ENCODE measurements at regions not wholly inside any gene's neighbourhood (a gene's known extent, or its start where the extent isn't known, plus 50 kb on each side); places are given as distances from the start of the nearest gene placed in this dataset.

DNA sequence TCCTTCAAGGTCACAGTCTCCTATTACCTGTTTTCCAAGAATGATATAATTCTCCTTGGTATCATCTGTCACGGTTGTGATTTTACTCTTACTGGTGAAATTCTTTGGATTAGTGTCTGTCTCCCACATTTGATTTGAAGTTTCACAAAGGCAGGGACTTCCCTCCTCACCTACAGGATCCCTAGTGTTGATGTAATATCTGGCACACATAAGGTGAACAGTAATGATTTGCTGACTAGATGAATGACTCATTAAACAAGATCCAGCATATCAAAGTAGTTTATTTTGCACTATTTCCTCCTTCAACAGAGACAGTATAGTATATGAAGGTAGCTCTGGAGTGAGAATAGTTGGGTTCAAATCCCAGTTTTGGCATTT lies 135.3 kb upstream of the IL1RAPL2 start:
- Mint-ChIP-seq H3K27ac (no peak overlapping the region), H3K36me3 (no peaks in the 10 kb centered on the region), H3K4me1 (peaks cover 5% of the 10 kb centered on the region), H3K4me3 (no peak overlapping the region), H3K27me3 (ENCODE audit: low read depth) (no peaks in the 10 kb centered on the region), H3K9me3 (no peaks in the 10 kb centered on the region)
- POLR2A ChIA-PET, result no interaction called here
- ATAC-seq, result no peak
- CTCF ChIA-PET, result no interaction called here
- no peak for TF ChIP-seq TCF7 (CRISPR knock-in tag; IDR thresholded peaks at IDR 0.05; ENCODE audit: low read depth)
- no peak for TF ChIP-seq ZNF232 (CRISPR knock-in tag; IDR thresholded peaks at IDR 0.05)
- no peak for TF ChIP-seq CBFB (CRISPR knock-in tag; IDR thresholded peaks at IDR 0.05; ENCODE audit: low read depth)
- TF ChIP-seq, protein P1, sequence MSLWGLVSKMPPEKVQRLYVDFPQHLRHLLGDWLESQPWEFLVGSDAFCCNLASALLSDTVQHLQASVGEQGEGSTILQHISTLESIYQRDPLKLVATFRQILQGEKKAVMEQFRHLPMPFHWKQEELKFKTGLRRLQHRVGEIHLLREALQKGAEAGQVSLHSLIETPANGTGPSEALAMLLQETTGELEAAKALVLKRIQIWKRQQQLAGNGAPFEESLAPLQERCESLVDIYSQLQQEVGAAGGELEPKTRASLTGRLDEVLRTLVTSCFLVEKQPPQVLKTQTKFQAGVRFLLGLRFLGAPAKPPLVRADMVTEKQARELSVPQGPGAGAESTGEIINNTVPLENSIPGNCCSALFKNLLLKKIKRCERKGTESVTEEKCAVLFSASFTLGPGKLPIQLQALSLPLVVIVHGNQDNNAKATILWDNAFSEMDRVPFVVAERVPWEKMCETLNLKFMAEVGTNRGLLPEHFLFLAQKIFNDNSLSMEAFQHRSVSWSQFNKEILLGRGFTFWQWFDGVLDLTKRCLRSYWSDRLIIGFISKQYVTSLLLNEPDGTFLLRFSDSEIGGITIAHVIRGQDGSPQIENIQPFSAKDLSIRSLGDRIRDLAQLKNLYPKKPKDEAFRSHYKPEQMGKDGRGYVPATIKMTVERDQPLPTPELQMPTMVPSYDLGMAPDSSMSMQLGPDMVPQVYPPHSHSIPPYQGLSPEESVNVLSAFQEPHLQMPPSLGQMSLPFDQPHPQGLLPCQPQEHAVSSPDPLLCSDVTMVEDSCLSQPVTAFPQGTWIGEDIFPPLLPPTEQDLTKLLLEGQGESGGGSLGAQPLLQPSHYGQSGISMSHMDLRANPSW (CRISPR knock-in tag; conservative IDR thresholded peaks at IDR 0.05; ENCODE audit: low read depth), result no peak
- TF ChIP-seq MXD4 (CRISPR knock-in tag; IDR thresholded peaks at IDR 0.05; ENCODE audit: borderline replicate concordance), result no peak
- no peak for TF ChIP-seq GTF2I (CRISPR knock-in tag; conservative IDR thresholded peaks at IDR 0.05)
- TF ChIP-seq, protein P2, sequence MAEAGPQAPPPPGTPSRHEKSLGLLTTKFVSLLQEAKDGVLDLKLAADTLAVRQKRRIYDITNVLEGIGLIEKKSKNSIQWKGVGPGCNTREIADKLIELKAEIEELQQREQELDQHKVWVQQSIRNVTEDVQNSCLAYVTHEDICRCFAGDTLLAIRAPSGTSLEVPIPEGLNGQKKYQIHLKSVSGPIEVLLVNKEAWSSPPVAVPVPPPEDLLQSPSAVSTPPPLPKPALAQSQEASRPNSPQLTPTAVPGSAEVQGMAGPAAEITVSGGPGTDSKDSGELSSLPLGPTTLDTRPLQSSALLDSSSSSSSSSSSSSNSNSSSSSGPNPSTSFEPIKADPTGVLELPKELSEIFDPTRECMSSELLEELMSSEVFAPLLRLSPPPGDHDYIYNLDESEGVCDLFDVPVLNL (CRISPR knock-in tag; IDR thresholded peaks at IDR 0.05; ENCODE audit: borderline replicate concordance, low read depth), result no peak
- TF ChIP-seq CREB1 (CRISPR knock-in tag; IDR thresholded peaks at IDR 0.05), result no peak
- no peak for TF ChIP-seq CREM (CRISPR knock-in tag; IDR thresholded peaks at IDR 0.05)
- TF ChIP-seq ZNF121 (CRISPR knock-in tag; IDR thresholded peaks at IDR 0.05), result no peak
- TF ChIP-seq ATF3 (CRISPR knock-in tag; conservative IDR thresholded peaks at IDR 0.05), result no peak
- no peak for TF ChIP-seq PRRX2 (CRISPR knock-in tag; IDR thresholded peaks at IDR 0.05)
- DNase-seq (ENCODE audit: low spot score), result no peak

DNA sequence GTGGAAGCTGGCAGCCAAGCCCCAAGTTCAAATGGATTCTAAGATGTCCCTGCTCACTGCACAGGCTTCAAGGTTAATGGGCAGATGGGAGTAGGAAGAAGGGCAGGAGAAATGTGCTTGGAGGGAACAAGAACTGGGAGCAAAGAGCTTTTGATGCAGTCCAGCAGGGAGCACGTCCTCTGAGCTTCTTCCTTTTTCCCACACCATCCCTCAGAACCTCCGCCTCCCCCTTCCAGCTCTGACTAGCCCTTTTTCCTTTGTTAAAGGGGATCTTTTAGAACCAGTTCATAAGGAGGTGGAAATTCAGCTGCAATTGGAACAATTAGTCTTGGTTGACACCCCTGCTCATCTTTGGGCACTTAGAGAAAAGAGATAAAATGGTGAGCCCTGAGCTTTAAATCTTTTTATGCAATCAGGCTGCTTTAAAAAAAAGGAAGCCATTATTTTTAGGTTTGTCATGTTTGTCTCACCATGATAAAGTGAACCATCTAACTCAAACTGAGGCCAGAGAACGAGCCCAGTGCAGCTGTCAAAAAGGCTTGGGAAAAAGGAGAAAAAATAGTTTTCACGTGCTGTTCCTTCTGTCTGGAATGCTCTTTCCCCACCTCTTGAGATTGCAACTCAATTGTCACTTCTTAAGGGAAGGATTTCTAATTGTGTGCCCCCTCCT lies 135.8 kb upstream of the IL1RAPL2 start:
- H3K4me3 Mint-ChIP-seq, result no peak overlapping the region
- peaks cover 6% of the 10 kb centered on the region for H3K4me1 Mint-ChIP-seq
- TF ChIP-seq ATF6 (CRISPR knock-in tag; IDR thresholded peaks at IDR 0.05), result no peak
- no peak for TF ChIP-seq RELA (CRISPR knock-in tag; IDR thresholded peaks at IDR 0.05; ENCODE audit: borderline replicate concordance)
- TF ChIP-seq, protein P3, sequence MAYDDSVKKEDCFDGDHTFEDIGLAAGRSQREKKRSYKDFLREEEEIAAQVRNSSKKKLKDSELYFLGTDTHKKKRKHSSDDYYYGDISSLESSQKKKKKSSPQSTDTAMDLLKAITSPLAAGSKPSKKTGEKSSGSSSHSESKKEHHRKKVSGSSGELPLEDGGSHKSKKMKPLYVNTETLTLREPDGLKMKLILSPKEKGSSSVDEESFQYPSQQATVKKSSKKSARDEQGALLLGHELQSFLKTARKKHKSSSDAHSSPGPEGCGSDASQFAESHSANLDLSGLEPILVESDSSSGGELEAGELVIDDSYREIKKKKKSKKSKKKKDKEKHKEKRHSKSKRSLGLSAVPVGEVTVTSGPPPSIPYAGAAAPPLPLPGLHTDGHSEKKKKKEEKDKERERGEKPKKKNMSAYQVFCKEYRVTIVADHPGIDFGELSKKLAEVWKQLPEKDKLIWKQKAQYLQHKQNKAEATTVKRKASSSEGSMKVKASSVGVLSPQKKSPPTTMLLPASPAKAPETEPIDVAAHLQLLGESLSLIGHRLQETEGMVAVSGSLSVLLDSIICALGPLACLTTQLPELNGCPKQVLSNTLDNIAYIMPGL (CRISPR knock-in tag; IDR thresholded peaks at IDR 0.05), result no peak
- no peak for TF ChIP-seq EMX1 (CRISPR knock-in tag; IDR thresholded peaks at IDR 0.05)
- no peak for TF ChIP-seq SP1 (CRISPR knock-in tag; conservative IDR thresholded peaks at IDR 0.05)
- TF ChIP-seq SMAD4 (CRISPR knock-in tag; IDR thresholded peaks at IDR 0.05), result no peak
- no peak for TF ChIP-seq NR1H2 (CRISPR knock-in tag; IDR thresholded peaks at IDR 0.05)
- no peak for TF ChIP-seq GTF2I (CRISPR knock-in tag; conservative IDR thresholded peaks at IDR 0.05)
- TF ChIP-seq AR (CRISPR knock-in tag; IDR thresholded peaks at IDR 0.05), result no peak
- TF ChIP-seq ZNF138 (CRISPR knock-in tag; conservative IDR thresholded peaks at IDR 0.05), result no peak
- TF ChIP-seq ZNF416 (CRISPR knock-in tag; IDR thresholded peaks at IDR 0.05), result no peak
- no peak for TF ChIP-seq NFE2L1 (CRISPR knock-in tag; IDR thresholded peaks at IDR 0.05)
- TF ChIP-seq CTCF (IDR thresholded peaks at IDR 0.05), result no peak
- TF ChIP-seq ZNF232 (CRISPR knock-in tag; IDR thresholded peaks at IDR 0.05), result no peak

More for the DNA sequence above, 135.8 kb upstream of the IL1RAPL2 start:
- ChIA-PET POLR2A (no interaction called here), CTCF (no interaction called here)
- DNase-seq (ENCODE audit: low spot score) (no peak), ATAC-seq (no peak)
- H3K36me3 Mint-ChIP-seq, result no peaks in the 10 kb centered on the region
- H3K27ac Mint-ChIP-seq, result no peak overlapping the region
- no peaks in the 10 kb centered on the region for H3K27me3 Mint-ChIP-seq (ENCODE audit: low read depth)
- H3K9me3 Mint-ChIP-seq, result no peaks in the 10 kb centered on the region
